GM21619 (cell line): ENCODE measurements at regions not wholly inside any gene's neighbourhood (a gene's known extent, or its start where the extent isn't known, plus 50 kb on each side); places are given as distances from the start of the nearest gene placed in this dataset.
"Not testable (repeated sequence)": the region's sequence is repeated elsewhere in the genome, so short reads cannot be mapped to it uniquely, and the experiment has no call there.

Source experiments
- ATAC-seq: cut with Tn5 transposase; IDR thresholded peaks from one replicate; pipeline ENCODE4 v1.9.1; 2021; ENCODE audit not compliant: unreplicated experiment

DNA sequence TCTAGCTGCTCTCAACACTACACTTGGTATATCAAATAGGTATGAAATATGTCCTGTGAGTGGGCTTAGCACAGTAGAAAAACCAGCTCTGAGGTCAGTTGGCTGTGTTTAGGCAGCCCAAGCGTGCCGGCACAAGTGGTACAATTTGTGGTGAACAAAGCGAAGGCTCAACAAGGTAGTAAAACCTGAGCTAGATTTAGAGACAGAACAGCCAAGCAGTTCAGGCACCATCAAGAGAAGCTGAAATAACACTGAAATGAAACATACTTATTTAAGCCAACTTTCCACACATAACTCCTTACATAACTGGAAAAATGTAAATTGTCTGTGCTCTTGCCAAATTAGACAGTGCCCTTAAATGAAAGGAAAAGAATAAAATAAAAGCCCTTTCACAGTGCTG, 596.8 kb upstream of the FBXO33 start:
- ATAC-seq: no peak

DNA sequence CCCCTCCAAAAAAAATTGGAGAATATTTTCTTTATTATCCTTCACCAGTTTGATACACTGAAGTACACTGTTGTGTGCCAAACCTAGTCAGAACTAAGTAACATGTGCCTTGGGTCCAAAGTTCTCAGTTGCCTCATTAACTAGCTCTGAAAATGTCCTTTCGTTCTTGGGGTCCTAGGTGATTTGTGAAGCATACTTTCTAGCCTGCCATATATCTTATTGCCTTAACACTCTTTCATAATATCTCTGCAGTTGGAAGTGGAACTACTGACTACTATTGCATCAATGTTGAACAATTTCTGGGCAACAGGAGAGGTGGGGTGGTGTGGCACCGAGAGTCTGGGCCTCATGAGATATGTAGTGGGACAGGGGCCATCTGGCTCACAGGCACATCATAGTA, 592.9 kb upstream of the FBXO33 start:
- ATAC-seq: no peak

DNA sequence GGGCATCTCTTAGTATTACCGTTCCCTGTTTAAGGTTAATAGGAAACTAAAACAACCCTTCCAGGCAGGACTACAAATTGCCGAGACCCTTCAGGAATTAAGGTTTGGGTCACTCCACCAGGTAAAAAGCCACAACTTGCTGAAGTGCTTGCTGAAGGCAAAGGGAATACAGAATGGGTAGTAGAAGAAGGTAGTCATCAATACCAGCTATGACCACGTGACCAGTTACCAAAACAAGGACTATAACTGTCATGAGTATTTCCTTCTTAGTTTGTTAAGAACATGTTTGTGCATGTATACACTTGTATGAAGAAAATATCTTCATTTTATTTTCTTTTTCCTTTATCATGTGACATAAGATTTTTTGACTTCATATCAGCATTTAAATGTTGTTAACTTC, 578.7 kb upstream of the FBXO33 start:
- no peak for ATAC-seq

DNA sequence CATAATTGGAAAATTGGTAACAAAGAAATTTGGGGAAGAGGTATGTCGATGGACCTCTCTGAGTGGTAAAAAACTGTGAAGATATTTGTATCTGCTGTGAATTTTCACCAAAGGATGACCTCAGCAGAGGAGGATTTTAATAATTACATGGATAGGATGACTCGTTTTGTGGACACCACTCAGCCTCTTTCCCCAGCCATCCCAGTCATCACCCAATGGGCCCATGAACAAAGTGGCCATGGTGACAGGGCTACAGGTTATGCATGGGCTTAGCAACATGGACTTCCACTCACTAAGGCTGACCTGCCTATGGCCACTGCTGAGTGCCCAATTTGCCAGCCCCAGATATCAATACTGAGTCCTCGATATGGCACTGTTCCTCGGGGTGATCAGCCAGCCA, 577.5 kb upstream of the FBXO33 start:
- no peak for ATAC-seq

DNA sequence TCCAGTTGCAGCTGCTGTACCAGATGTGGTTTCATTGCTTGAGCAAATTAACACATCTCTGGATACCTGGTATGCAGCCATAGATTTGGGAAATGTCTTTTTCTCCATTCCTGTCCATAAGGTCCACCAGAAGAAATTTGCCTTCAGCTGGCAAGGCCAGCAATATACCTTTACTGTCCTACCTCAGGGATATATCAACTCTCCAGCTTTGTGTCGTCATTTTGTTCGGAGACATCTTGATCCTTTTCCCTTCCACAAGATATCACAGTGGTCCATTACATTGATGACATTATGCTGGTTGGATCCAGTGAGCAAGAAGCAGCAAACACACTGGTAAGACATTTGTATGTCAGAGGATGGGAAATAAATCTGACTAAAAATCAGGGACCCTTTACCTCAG, 576.1 kb upstream of the FBXO33 start:
- not testable (repeated sequence) for ATAC-seq

DNA sequence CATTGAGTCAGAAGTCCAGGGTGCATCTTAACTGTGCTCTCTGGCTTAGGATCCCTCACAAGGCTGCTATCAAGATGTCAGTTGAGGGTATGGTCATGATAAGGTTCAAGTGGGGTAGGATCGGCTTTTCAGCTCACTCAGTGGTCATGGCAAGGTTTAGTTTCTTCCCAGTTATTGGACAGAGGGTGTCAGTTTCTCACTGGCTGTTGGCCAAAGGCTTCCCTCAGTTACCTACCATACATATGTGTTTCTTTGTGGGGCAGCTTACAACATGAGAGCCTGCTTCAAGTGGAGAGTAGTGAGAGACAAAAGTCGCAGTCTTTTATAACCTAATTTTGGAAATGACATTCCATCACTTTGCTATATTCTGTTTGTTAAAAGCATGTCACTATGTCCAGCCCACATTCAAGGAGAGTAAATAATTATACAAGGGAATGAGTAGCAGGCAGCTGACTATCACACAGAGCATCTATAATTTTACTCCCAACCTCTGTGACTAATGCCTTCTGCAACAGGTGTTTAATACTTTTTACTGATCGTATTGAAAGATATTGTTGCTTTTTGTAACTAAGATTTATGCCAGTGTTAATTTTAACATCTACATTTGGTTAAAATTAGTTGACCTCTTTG, 572.8 kb upstream of the FBXO33 start:
- ATAC-seq: no peak

DNA sequence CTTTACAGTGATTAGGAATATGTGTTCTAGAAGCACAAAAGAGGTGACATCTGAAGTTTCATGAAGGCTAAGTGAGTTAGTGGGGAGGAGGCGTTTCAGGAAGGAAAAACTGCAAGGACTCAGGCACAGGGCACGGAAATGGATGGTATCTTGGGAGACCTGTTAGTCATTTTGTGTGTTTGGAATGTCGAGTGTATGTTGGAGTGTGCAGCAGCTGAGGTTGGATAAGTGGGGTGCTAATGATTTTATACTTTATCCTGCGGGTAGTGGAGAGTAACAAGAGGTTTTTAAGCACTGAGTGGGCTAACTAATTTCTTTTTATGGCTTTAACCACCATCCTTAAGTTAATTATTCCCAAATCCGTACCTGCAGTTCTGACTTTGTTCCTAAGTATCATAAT, 571.5 kb upstream of the FBXO33 start:
- ATAC-seq: no peak

DNA sequence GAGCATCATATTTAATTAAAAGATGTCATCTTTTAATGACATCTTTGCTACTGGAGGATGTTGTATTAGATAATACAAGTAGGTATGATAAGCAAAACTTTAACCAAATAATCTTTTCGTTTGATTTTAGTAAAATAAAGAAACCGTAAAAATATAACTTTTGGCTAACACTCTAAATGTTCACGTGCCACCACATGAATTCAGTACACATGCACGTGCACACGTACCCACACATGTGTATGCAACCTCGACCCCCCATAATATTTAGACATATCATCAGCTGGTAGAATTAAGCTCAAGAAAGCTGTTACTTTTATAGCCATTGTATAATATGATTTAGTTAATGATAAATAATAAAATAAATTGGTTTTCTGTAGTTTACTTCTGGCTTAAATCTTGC, 566.6 kb upstream of the FBXO33 start:
- ATAC-seq: no peak

DNA sequence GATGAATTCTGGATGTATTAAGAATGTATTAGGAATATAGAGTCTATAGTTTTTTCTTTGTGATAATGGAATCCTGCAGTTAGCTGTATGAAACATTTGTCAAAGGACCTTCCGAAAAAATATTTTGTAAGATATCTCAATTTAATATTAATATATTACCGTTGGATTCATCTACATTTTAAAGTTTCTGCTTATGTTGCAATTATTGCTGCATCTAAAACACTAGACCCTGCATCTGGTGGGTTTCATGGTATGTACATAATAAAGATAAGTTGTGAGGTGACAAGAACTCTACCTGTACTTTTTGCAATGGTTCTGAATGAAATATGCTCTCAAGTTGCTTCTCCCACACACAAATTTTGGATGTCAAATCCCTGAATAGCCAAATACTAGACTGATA, 565.9 kb upstream of the FBXO33 start:
- no peak for ATAC-seq

DNA sequence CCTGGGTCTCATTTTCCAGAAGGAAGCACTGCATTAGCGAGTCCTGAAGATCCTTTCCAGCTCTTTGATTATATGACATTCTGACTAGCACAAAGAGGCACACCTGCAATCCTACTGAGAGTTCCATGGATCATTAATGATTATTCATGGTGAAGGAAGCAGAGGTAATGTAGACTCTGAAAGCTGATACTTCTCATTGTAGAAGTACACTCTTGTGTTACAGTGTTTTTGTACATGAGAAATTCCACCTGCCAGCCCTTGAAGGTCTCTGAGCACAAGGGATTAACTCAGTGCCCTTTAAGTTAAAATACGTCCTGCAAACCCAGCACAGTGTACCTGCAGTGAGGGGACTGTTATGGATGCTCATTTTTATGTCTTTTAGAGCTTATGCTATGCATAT, 558.8 kb upstream of the FBXO33 start:
- no peak for ATAC-seq

DNA sequence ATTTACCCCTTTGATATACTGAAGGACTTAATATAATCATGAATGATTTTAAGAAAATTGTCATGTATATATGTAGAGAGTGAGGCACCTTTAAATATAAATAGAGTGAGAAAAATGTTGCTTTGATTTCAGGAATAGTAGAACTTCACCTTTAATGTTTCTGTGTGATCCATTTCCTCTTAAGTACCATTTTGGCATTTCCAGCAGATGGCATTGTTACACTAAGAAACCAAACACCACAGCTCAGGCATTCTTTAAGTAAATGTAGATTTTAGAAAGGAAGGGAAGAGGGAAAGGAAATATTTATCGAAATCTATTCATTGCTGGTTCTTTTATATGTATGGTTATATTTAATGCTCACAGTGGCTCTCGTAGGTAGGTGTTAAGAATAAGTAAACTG, 556.7 kb upstream of the FBXO33 start:
- peak; percentile 48 for ATAC-seq

DNA sequence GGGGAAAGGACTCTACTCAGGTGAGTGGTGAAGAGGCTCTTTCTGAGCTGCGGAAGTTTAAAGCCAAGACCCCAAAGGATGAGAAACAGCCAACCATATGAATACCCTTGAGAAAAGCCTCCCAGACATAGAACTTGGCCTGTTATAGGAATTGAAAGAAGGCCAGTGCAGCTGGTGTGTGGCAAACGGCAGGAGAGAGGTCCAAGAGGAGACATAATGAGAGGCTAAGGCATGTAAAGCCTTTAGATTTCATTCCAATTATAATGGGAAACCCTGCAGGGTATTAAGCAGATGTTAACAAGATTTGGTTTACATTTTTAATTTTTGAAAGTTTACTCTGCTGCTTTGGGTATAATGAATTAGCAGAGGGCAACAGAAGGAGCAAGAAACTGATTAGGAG, 552.1 kb upstream of the FBXO33 start:
- ATAC-seq: no peak

DNA sequence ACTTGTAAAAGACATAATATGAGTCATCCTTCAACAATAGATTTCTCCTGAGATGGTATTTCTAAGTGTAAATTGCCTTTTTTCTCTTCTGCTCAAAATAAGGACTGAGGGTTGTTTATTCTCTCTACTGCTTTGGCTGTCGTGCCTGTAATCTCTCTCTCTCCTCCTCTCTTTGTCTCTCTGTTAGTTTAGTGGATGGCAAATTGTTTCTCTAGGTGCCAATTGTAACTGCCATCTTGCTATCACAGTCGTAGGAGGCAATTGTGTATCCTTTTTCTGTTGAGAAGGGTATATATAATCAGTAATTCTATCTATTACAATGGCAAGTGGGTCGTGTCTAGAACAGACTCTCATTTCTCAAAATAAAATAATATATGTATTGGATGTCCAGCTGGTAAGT, 545.0 kb upstream of the FBXO33 start:
- no peak for ATAC-seq

DNA sequence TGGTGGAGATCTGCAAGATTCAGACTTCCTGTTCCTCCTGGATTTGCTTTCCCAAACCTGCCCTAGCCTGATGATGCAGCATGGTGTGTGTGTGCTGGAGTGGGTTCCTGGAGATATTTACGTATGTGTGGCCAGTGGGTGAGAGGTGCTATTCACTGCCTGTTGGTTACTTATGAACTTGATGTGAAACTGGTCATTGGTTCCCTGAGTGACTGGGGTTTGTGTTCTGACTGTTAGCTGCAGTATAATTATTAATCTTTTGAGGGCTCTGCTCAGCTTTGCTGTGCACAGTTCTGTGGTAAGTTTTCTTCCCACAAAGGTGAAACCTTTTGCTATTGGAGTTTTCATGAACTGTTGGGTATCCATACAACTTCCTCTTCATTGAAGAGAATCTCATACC, 541.8 kb upstream of the FBXO33 start:
- ATAC-seq: peak; percentile 98

DNA sequence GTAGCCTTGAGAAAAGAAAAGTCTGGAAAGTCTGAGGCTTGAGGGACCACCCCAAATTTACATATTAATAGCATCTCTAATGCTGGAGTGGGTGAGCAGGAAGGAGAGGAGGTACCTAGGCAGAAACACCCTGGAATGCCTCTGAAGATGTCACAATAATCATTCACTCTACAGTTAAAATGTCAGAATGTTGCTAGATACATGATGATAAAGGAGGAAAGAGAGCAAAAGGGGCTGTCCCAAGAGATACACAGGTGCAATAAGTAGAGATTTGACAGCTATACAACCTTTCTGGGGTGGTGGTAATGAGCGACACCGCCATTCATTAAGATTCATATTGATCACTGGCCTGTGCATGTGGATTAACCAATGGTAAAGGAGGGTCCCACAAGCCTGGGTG, 540.5 kb upstream of the FBXO33 start:
- ATAC-seq: no peak

DNA sequence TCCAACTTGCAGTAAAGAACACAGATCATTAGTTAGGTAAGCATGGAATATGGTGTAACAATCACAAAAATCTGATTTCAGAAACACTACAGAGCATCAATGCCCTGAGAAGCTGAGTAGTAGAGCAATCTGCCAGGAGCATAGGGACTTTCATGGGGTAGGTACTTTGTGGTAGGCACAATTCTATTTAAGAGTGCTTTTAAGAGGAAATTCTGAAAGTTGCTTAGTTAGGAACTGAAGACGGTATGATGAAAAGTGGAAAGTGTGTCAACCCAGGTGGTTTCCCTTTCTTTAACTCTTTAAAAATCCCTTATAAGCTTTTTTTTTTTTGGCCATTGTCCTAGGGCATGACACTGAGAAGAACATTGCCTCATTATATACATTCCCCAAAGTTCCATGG, 535.7 kb upstream of the FBXO33 start:
- ATAC-seq: no peak

DNA sequence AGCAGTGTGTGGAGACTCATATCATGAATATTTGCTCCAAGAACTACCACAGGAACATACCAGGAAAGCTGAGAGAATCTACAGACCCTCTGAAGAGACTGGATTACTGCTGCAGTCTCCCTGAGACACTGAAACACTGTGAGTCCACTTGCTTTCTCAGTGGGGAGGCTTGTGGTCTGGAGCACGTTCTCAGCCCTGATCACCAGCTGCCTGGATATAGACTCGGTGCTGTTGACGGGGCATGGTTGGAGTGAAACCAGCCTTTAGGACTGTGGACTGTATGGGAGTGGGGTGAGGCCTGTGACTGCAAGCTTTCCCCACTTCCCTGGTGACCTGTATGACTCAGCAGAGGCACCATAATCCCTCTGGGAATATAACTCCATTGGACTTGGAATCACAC, 525.8 kb upstream of the FBXO33 start:
- peak; percentile 63 for ATAC-seq

DNA sequence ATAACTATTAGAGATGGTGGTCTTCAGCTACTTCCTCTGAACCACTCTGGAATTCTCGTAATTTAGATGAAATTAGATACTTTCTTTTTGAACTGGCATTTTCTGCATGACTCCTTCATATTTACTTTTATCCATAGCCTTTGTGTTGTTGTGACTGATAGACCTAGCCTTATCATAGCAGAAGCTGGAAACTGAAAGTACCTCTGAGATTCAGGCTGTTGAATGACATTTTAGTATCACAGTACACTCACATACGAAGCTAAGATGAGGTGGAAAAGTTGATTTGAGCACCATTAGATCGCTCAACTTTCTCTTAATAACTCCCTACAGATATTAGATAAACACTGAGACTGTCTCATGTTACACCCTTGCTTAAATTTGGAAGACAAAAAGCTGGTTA, 525.1 kb upstream of the FBXO33 start:
- ATAC-seq: peak; percentile 59

DNA sequence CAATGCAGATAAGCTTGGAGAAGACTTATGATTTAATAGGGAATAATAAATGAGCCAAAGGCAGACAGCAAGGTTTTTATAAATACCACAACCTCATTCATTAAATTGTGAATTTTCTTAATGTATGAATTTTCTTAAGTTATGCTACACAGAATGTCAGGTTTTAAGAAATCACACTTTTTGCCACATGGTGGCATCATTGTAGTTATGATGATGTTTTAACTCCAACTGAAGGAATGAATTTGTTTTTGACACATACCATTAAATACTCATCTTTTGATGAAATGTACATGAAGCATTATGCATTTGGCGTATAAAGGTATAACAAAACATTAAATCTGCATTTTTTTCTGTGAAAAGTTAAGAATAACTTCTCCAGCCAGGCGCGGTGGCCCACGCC, 524.1 kb upstream of the FBXO33 start:
- ATAC-seq: no peak

DNA sequence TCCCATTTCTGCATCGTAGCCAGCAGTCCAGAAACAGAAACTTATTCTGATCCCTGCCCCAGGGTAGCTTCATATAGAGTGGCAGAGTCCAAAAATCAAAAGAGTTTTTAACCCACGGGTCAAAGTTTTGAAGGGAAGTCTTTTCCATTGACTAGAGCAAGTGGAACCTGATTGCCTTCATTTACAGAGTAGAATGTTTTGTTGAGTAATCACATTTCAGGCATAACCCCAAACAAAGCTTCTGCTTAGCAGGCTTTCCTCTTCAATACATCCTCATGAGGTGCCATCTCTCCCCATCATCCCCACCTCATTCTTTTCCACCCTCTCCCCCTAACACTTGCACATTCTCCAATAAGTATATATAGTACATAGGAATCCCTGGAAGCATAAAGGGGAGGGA, 516.0 kb upstream of the FBXO33 start:
- ATAC-seq: no peak

DNA sequence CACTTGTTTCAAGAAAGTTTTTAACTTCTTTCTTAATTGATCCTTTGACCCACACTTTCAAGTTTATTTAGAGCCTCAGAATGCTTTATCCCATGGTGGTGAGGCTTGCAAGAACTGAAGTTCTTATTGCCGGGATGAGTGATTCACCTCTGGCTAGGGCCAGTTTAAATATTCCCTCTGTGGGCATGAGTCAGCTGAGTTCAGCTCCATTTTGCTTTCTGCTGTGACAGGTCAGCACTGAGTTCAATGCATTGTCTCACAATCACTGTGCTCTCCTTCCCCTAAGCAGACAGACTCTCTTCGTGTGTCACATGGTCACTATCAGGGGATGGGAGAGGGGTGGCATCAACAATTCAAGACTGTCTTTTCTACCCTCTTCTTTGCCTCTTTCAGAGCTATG, 514.6 kb upstream of the FBXO33 start:
- no peak for ATAC-seq

DNA sequence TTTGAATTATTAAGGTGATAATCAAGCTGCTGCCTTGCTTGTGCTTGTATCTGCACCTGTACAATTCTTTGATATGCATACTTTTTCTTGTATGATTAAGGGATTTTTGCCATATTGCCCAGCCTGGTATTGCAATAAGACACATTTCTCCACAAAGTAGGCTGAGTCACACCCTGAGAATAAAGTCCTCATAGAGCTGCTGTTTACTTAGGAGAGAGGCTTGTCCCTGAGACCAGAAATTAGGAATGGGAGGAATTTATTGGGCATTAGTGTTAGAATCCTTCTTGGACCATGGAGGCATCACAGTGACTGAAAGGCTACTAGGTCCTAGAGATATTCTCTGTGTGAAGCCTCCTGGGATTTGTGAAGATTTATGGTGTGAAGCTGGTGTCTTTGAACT, 506.8 kb upstream of the FBXO33 start:
- ATAC-seq: no peak

DNA sequence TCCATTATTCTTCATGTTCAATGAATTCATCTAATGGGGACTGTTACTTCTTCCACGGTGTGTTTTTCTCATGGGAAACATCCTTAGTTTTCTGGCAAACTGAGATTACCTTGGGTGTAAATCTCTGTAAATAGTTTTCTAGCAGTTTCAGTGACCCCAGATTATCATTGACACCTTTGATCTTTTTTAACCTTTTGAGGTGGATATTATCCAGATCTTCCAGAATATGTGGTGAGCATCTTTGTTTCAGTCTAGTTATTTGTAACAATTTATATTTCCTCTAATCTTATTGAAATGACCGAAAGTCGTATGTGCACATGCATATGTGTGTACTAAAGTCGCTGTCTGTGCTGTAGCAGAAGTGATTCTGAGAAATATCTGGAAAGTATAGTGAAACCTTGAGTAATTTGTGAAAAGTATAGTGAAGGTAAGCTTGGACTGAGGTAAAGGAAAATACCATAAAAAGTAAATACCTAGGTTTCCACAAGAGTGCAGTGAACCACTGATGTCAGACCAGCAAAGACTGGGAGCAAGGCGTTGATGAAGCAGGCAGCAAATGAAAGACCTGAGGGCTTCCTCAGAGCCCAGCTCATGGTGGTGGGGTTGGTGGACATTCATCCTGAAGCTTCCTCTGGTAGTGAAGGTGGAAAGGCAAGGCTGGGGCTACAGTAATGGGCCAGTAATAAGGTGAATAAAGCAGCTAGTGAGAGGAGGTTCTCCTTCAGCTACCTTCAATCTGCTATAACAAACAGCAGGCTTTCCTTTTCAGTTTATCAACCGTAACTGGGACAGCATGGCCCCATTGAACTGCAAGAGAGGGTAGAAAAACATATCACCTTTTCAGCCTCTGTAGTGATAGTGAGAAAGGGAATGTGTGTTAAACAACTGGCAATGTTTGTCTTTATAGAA, 480.2 kb upstream of the FBXO33 start:
- ATAC-seq: peak; percentile 92
